ENCODE measurements at regions not wholly inside any gene's neighbourhood (a gene's known extent, or its start where the extent isn't known, plus 50 kb on each side); places are given as distances from the start of the nearest gene placed in this dataset.

- H3K4me2 ChIP-seq (ENCODE audit: low read depth, low read length, poor library complexity, severe bottlenecking), result no peak overlapping the region
- no peaks in the 10 kb centered on the region for H3K36me3 ChIP-seq (ENCODE audit: insufficient read depth, low read length)
- TF ChIP-seq EZH2phosphoT487 (IDR thresholded peaks at IDR 0.05; ENCODE audit: borderline replicate concordance) (no peak), CTCF (conservative IDR thresholded peaks at IDR 0.05; ENCODE audit: low read length) (no peak)
- H3K79me2 ChIP-seq (ENCODE audit: insufficient read depth, low read length), result no peaks in the 10 kb centered on the region
- H3K4me3 ChIP-seq (ENCODE audit: low read length, poor library complexity, severe bottlenecking), result no peak overlapping the region
- H3K9me3 ChIP-seq (ENCODE audit: insufficient read depth, low read depth, low read length), result no peaks in the 10 kb centered on the region
- H2AFZ ChIP-seq (ENCODE audit: low read length), result no peak overlapping the region
- H3K9me2 ChIP-seq (replicated peaks; ENCODE audit: low read depth, low read length), result no peaks in the 10 kb centered on the region
- no peaks in the 10 kb centered on the region for H4K20me1 ChIP-seq (ENCODE audit: insufficient read depth, low read length, poor library complexity, severe bottlenecking)
- H3K4me1 ChIP-seq (ENCODE audit: insufficient read depth, low read length, poor library complexity, severe bottlenecking), result no peaks in the 10 kb centered on the region
- no peak overlapping the region for H3K9ac ChIP-seq (ENCODE audit: low read depth, low read length, poor library complexity, severe bottlenecking)
- no peaks in the 10 kb centered on the region for H3F3A ChIP-seq (ENCODE audit: low read depth)
- no peaks in the 10 kb centered on the region for H3K27me3 ChIP-seq (ENCODE audit: insufficient read depth, low read length, poor library complexity, severe bottlenecking)
Measured at GRCh38 chr20:16877053-16877554, 128.9 kb downstream of the OTOR start.

GRCh38 chr20:16885746-16886145, 137.6 kb downstream of the OTOR start:
- H3K9ac ChIP-seq (ENCODE audit: low read depth, low read length, poor library complexity, severe bottlenecking), result no peak overlapping the region
- H3K27me3 ChIP-seq (ENCODE audit: insufficient read depth, low read length, poor library complexity, severe bottlenecking), result no peaks in the 10 kb centered on the region
- no peak overlapping the region for H3K4me2 ChIP-seq (ENCODE audit: low read depth, low read length, poor library complexity, severe bottlenecking)
- no peaks in the 10 kb centered on the region for H3F3A ChIP-seq (ENCODE audit: low read depth)
- no peaks in the 10 kb centered on the region for H3K9me2 ChIP-seq (replicated peaks; ENCODE audit: low read depth, low read length)
- H4K20me1 ChIP-seq (ENCODE audit: insufficient read depth, low read length, poor library complexity, severe bottlenecking), result no peaks in the 10 kb centered on the region
- no peaks in the 10 kb centered on the region for H3K4me1 ChIP-seq (ENCODE audit: insufficient read depth, low read length, poor library complexity, severe bottlenecking)
- TF ChIP-seq EZH2phosphoT487 (IDR thresholded peaks at IDR 0.05; ENCODE audit: borderline replicate concordance), result no peak
- TF ChIP-seq CTCF (conservative IDR thresholded peaks at IDR 0.05; ENCODE audit: low read length), result no peak
- no peak overlapping the region for H3K4me3 ChIP-seq (ENCODE audit: low read length, poor library complexity, severe bottlenecking)
- no peaks in the 10 kb centered on the region for H3K9me3 ChIP-seq (ENCODE audit: insufficient read depth, low read depth, low read length)
- no peaks in the 10 kb centered on the region for H3K36me3 ChIP-seq (ENCODE audit: insufficient read depth, low read length)
- no peak overlapping the region for H2AFZ ChIP-seq (ENCODE audit: low read length)
- H3K79me2 ChIP-seq (ENCODE audit: insufficient read depth, low read length), result no peaks in the 10 kb centered on the region

GRCh38 chr20:16898433-16898832, 150.3 kb downstream of the OTOR start:
- H3K9me2 ChIP-seq (replicated peaks; ENCODE audit: low read depth, low read length), result no peaks in the 10 kb centered on the region
- no peaks in the 10 kb centered on the region for H3K27me3 ChIP-seq (ENCODE audit: insufficient read depth, low read length, poor library complexity, severe bottlenecking)
- no peaks in the 10 kb centered on the region for H3F3A ChIP-seq (ENCODE audit: low read depth)
- no peaks in the 10 kb centered on the region for H3K4me1 ChIP-seq (ENCODE audit: insufficient read depth, low read length, poor library complexity, severe bottlenecking)
- no peak overlapping the region for H2AFZ ChIP-seq (ENCODE audit: low read length)
- H3K9ac ChIP-seq (ENCODE audit: low read depth, low read length, poor library complexity, severe bottlenecking), result no peak overlapping the region
- no peaks in the 10 kb centered on the region for H4K20me1 ChIP-seq (ENCODE audit: insufficient read depth, low read length, poor library complexity, severe bottlenecking)
- no peak overlapping the region for H3K4me2 ChIP-seq (ENCODE audit: low read depth, low read length, poor library complexity, severe bottlenecking)
- H3K9me3 ChIP-seq (ENCODE audit: insufficient read depth, low read depth, low read length), result no peaks in the 10 kb centered on the region
- no peaks in the 10 kb centered on the region for H3K36me3 ChIP-seq (ENCODE audit: insufficient read depth, low read length)
- TF ChIP-seq CTCF (conservative IDR thresholded peaks at IDR 0.05; ENCODE audit: low read length), result no peak
- TF ChIP-seq EZH2phosphoT487 (IDR thresholded peaks at IDR 0.05; ENCODE audit: borderline replicate concordance), result no peak
- no peaks in the 10 kb centered on the region for H3K79me2 ChIP-seq (ENCODE audit: insufficient read depth, low read length)
- no peak overlapping the region for H3K4me3 ChIP-seq (ENCODE audit: low read length, poor library complexity, severe bottlenecking)
